Cerebellar cortex (tissue), 1 donor: ENCODE measurements at regions not wholly inside any gene's neighbourhood (a gene's known extent, or its start where the extent isn't known, plus 50 kb on each side); places are given as distances from the start of the nearest gene placed in this dataset.

Source experiments
- DNase-seq: peaks from one replicate; pipeline ENCODE4 v3.0.0-alpha.2; 2015; ENCODE audit warnings: low spot score

GRCh38 chr20:58017231-58017969, 211.1 kb downstream of the ANKRD60 start:
- DNase-seq, result peak; percentile 23

GRCh38 chr20:58016779-58017178, 211.7 kb downstream of the ANKRD60 start:
- DNase-seq, result no peak

- no peak for DNase-seq
Measured at GRCh38 chr20:58014628-58015315, 213.7 kb downstream of the ANKRD60 start.

- DNase-seq, result peak; percentile 12
Measured at GRCh38 chr20:58012731-58013510, 215.5 kb downstream of the ANKRD60 start.

- no peak for DNase-seq
Measured at GRCh38 chr20:58011947-58012610, 216.4 kb downstream of the ANKRD60 start.

- DNase-seq, result no peak
Measured at GRCh38 chr20:58011106-58011946, 217.1 kb downstream of the ANKRD60 start.

GRCh38 chr20:58010666-58011065, 217.8 kb downstream of the ANKRD60 start:
- DNase-seq, result no peak

GRCh38 chr20:58010186-58010585, 218.3 kb downstream of the ANKRD60 start:
- no peak for DNase-seq

GRCh38 chr20:58008866-58009265, 219.6 kb downstream of the ANKRD60 start:
- DNase-seq, result no peak

GRCh38 chr20:58008413-58008812, 220.0 kb downstream of the ANKRD60 start:
- no peak for DNase-seq

- no peak for DNase-seq
Measured at GRCh38 chr20:58007947-58008346, 220.5 kb downstream of the ANKRD60 start.

GRCh38 chr20:58006346-58007316, 221.8 kb downstream of the ANKRD60 start:
- DNase-seq, result no peak

GRCh38 chr20:58005581-58006345, 222.7 kb downstream of the ANKRD60 start:
- no peak for DNase-seq

GRCh38 chr20:58004900-58005299, 223.6 kb downstream of the ANKRD60 start:
- DNase-seq, result no peak

- no peak for DNase-seq
Measured at GRCh38 chr20:58004146-58004545, 224.3 kb downstream of the ANKRD60 start.

- no peak for DNase-seq
Measured at GRCh38 chr20:58003525-58003924, 224.9 kb downstream of the ANKRD60 start.

GRCh38 chr20:58002901-58003300, 225.6 kb downstream of the ANKRD60 start:
- DNase-seq, result no peak

GRCh38 chr20:58001946-58002345, 226.5 kb downstream of the ANKRD60 start:
- no peak for DNase-seq

GRCh38 chr20:58001381-58001780, 227.1 kb downstream of the ANKRD60 start:
- peak; percentile 84 for DNase-seq
